GM18951 (cell line): ENCODE measurements at regions not wholly inside any gene's neighbourhood (a gene's known extent, or its start where the extent isn't known, plus 50 kb on each side); places are given as distances from the start of the nearest gene placed in this dataset.
"Not testable (repeated sequence)": the region's sequence is repeated elsewhere in the genome, so short reads cannot be mapped to it uniquely, and the experiment has no call there.

ENCODE experiments used
- POLR2A ChIP-seq: IDR thresholded peaks from 4 replicates; pipeline ENCODE4 v1.6.1; 2011; ENCODE audit warnings: mild to moderate bottlenecking; ENCODE audit not compliant: insufficient read length, insufficient read depth; ENCODE audit errors: extremely low read depth
- in situ Hi-C: fragments of 300-500 bp; cut with MboI; formaldehyde crosslinking; loops from one replicate; pipeline ENCODE4 v1.12.0; 2022; ENCODE audit warnings: low sequenced_read_pairs, mixed read lengths, inconsistent platforms; ENCODE audit not compliant: unreplicated experiment

DNA sequence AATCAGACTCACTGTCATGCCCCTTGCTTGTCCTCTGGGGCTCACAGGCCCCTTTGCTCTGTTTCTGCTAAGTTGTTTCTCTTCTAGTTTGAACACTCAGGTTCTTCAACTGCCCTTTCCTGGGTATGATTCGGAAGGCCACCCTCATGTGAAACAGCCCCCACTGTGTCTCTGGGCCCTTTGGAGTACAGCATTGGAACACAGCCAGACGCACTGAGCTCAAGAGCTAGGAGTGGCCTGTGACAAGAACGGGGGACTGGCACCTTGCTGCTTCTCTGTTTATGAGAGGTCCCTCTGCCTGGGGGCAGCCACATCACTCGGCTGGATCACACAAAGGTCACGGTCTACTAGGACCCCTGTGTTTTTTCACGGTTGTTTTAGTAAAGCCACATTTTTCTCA is 114.4 kb upstream of the ZC3H12A start:
- in situ Hi-C loops: no loop called here
- TF ChIP-seq POLR2A: no peak

DNA sequence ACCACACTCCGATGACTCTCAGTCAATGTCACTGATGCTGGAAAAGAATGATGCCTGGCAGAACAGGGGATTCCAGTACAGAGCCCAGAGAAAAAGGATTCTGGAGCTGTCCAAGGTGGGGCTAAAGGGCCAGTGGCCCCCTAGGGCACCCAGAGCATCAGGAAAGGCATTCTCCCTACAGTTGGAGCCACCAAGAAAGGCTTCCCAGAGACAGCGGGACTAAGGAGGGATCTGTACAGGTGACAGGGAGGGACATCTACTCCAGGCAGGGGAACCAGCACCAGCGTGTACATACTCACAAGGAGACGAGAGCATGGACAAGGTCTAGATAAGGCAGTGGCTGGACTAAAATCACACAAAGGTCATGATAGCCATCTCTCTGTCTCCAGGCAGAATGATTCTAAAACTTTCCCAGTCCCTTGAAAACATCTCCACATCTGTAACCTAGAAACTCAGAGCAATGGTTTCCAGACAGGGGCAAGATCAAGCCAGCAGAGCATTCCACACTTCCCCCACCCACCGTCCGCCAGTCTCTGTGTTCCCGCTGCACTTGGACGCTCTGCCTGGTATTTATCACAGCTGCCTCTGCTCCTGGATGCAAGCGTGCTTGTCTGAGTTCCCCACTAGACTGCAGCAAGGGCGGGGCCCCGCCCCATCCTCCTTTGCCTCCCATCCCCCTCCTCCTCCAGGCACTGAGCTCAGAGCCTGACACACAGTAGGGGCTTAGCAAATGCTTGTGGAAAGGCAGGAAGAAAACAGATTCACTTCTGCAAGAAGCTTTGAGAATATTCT is 111.6 kb upstream of the ZC3H12A start:
- in situ Hi-C loops: no loop called here
- TF ChIP-seq POLR2A: no peak

DNA sequence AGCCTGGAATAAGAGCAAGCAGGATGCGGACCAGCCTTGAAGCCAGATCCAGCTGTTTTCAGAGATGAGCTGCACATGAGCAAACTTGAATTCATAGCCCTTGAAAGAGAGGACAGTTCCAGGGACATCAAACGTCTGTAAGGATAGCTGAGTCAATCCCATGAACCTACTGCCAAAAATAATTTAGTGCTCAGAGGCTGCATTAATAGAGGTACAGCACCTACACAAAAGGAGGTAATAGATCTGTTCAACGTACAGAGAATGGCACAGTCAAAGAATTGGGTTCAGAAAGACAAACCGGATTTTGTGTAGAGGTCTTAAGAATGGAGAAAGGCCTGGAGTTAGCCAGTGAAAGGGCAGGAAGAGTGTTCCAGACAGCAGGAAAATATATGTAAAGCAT is 110.8 kb upstream of the ZC3H12A start:
- no peak for TF ChIP-seq POLR2A
- in situ Hi-C loops: no loop called here

DNA sequence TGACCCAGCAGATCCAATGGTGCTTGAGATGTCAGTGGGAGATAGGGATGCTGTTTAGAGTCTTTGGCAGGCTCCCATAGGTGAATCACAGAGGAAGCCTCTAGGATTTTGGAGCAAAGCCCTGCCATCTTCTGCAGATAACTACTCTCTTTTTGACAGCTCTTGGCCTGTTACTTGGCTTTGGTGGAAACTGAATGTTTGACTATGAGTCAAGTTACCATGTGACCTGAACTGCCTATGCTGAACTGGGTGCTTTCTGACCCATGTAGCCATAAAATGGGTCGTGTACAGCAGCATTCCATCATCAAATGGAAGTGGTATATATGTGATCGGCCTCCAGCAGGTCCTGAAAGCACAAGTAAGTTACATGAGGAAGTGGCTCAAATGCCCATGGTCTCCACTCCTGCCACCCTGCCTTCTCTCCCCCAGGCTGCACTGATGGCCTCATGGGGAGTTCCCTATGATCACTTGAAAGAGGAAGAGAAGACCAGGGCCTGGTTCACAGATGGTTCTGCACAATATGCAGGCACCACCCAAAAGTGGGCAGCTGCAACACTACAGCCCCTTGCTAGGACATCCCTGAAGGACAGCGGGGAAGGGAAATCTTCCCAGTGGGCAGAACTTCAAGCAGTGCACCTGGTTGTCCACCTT is 105.6 kb upstream of the ZC3H12A start:
- in situ Hi-C loops: not testable (repeated sequence)

DNA sequence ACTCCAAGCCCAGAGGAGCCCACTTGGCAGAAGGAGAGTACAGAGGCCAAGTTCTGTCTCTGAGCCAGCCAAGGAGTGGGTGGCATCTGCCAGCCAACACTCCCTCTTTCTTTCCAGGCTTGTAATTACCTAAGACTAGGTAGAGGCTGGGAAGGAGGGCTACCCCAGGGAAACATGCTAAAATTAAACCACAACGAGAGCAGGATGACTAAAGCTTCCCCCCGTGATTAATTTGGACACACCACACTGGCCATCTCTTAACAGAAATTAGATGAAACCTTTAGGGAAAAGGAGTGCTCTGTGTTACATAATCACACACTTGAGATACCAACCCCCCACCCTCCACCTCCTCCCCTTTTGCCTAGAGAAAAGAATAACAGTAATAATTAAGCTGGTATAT is 102.1 kb upstream of the ZC3H12A start:
- no peak for TF ChIP-seq POLR2A
- in situ Hi-C loops: no loop called here

DNA sequence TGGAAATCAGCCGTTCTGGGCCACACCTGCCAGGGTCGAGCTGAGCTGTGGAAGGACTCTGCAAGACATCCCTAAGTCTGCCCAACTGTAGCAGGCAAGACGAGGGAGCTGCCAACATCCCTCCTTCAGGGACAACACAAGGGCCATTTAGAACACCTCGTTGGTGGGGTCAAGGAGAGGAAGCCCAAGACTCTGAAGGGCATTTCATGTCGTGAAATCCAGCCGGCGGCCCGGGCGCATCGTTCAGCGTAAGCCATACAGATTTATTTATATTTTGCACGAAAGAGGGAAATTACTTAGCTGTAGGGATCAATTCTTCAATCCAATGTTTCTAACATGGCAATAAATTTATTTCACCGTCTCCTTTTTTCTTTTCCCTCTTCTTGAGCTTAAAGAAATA is 101.7 kb upstream of the ZC3H12A start:
- TF ChIP-seq POLR2A: no peak
- in situ Hi-C loops: no loop called here

DNA sequence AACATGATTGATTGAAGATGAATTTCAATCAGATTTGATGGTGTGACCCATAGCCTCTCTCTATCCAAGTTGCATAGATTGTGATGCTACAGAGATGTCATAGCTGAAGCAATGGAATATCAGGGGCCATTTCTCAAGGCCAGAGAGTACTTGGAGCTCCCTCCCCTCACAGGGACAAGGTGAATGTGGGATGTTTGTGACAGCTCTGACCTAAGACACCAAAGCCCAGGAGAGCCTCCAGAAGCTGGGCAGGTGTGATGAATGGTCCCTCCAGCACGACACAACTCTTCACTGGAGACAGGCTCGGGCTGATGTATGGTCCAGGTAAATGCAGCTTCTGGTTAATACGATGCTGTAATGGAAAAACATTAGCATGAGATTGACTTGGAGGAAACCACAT is 101.0 kb upstream of the ZC3H12A start:
- TF ChIP-seq POLR2A: no peak
- in situ Hi-C loops: no loop called here

DNA sequence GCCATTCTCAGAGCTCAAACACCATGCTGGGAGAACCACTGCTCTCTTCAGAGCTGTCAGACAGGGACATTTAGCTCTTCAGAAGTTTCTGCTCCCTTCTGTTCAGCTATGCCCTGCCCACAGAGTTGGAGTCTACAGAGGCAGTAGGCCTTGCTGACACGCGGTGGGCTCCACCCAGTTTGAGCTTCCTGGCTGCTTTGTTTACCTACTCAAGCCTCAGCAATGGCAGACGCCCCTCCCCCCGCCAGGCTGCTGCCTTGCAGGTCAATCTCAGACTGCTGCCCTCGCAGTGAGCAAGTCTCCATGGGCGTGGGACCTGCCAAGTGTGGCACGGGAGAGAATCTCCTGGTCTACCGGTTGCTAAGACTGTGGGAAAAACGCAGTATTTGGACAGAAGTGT is 93.8 kb upstream of the ZC3H12A start:
- in situ Hi-C loops: not testable (repeated sequence)

DNA sequence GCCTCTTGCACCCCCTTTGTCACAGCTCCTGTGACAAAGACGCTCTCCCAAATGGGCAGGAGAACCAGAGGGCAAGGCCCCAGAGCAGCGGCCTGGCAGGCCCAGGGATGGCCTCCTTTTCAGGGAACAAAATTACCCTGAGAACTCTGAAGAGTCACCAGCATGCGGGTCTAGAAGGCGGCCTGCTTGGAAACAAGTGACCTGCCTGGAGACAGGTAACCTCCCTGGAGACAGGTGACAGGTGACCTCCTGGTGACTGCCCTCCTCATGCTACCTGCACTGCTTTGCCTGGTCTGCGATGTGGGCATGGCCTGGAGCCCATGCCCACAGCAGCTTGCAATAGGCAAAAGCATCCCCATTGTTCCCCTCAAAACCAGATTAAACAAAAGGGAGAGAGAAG is 86.5 kb upstream of the ZC3H12A start:
- in situ Hi-C loops: no loop called here
- TF ChIP-seq POLR2A: no peak

DNA sequence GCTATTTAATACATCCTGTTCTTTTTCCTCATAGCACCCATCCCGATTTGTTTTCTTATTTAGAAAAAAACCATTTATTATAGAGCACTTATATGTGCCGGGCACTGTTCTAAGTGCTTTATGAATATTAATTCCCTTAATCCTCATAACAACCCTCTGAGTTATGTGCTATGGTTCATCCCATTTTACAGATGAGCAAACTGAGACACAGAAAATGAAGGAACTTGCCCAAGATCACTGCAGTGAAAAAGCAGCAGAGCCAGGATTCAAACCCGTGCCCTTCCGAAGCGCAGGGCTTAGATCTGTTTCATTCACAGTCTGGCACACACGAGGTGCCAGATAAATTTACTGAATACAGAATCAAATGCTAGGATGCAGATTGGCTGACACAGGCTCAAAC is 85.1 kb upstream of the ZC3H12A start:
- no peak for TF ChIP-seq POLR2A
- in situ Hi-C loops: no loop called here

DNA sequence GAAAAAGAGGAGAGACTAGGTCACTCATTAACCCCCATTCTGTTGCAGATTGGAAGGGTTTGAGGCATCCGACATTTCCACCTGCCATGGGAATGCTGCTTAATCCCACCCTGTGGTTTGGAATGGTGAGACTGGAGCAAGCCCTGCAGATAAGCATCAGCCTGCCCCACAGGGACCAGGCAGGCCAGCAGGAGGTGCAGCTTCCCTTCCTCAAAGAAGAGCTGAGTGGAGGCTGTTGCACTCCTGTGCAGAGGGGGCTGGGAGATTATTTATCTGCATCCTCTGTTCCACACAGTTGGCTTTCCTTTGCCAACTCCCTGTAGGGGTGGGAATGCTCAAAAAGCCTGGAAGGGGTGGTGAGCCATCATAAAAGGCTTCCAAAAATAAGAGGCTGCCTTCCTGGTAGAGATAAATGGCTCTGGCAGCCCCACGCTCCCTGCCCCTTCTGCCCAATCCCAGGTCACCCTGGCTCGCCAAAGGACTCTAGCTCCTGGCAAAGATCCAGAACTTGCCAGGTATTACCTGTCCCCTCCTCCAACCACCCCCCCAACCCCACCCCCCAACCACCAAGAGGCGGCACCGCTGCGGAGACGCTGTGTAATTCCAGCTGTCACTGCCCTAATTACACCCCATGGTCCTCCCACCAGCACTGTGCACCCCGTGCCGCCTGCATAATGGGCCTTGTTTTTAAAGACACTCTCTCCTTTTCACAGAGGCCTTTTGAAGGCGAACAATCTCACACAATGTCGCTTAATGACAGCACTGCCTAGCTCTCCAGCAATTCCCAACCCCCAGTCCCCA is 83.0 kb upstream of the ZC3H12A start:
- in situ Hi-C loops: no loop called here
- TF ChIP-seq POLR2A: no peak

DNA sequence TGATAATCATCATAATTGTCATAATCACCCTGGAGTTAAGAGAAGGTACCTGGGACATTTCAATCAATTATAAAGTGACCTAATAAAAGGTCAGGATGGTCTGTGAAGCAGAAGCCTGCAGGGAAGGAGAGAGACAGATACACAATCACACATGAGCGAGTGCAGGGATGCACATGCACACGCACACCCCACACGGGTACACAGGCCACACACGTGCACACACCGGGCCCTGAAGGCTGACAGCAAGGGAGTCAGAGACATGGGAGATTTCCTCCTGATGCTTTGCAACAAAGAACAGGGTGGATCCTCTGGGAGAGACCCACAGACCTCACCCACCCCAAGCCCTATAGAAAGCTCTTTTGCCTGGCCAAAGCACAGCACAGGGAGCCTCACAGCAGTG is 82.3 kb upstream of the ZC3H12A start:
- in situ Hi-C loops: no loop called here
- TF ChIP-seq POLR2A: no peak

DNA sequence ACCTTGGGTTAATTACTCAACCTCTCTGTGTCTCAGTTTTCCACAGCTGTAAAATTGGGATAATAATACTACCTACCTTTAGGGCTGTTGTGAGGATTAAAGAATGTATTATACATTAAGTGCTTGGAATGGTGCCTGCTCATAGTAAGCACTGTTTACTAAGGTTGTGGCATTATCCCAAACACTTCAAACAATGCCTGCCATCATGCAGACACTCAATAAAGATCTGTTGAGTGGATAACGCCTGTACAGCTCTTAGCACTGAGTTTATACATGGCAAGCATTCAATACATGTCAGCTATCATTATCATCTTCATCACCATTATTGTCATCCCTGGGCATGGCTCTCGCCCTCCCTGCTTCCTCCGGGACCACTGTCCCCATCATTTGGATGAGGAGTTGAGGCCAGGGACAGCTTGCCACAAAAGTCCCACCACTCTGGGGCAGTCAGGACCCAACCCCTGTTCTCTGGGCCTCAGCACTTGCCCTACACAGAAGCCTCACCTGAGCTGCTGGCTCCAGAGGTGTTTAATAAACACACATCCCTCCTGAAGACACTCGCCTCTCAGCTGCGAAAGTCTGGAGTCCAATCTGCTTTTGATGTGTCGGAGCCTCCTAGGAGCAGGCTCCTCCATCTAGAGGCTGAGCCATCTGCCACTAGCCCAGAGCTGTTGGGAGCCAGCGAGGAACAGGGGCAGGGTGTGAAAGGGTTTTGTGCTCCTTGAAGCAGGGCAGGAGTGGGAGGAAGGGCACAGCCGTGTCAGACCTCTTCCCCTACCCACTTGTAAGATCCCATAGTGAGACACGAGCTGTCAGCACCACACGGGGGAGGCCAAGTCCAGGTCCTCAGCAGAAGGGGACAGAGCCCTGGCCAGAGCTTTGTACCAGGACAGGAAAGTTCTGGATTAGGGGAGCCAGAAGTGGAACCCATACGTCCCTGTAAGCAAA is 80.9 kb upstream of the ZC3H12A start:
- TF ChIP-seq POLR2A: no peak
- in situ Hi-C loops: no loop called here
